ENCODE measurements at regions not wholly inside any gene's neighbourhood (a gene's known extent, or its start where the extent isn't known, plus 50 kb on each side); places are given as distances from the start of the nearest gene placed in this dataset.

GRCh38 chr3:118277814-118278213, 756.8 kb downstream of the IGSF11 start:
- in situ Hi-C loops (cut with HindIII; ENCODE audit: low sequenced_read_pairs), result no loop called here
- no peak for DNase-seq (ENCODE audit: low spot score)

DNA sequence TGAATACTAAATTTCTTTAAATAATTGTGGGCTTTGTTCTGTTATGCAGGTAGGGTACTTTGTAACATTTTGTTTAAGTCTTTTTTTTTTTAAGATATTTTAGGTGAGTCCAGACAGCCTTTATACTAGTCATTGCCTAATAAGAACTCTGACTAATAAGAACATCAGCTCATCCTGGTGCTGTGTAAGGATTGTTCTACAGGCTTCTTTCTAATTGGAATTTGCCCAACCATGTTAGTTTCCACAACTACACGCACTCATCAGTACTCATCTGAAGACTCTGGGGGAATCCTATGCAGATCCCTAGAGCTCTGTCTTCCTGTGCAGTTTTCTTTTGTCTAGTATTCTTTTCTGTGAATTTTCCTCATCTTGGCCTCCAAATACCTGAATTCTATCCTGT, 741.8 kb downstream of the IGSF11 start:
- no peak for DNase-seq (ENCODE audit: low spot score)
- in situ Hi-C loops (cut with HindIII; ENCODE audit: low sequenced_read_pairs), result no loop called here

- DNase-seq (ENCODE audit: low spot score), result no peak
- in situ Hi-C loops (cut with HindIII; ENCODE audit: low sequenced_read_pairs), result no loop called here
Observed at GRCh38 chr3:118298133-118298532, 736.5 kb downstream of the IGSF11 start.

GRCh38 chr3:118304557-118304956, 730.1 kb downstream of the IGSF11 start:
- in situ Hi-C loops (cut with HindIII; ENCODE audit: low sequenced_read_pairs), result no loop called here
- DNase-seq (ENCODE audit: low spot score), result no peak

DNA sequence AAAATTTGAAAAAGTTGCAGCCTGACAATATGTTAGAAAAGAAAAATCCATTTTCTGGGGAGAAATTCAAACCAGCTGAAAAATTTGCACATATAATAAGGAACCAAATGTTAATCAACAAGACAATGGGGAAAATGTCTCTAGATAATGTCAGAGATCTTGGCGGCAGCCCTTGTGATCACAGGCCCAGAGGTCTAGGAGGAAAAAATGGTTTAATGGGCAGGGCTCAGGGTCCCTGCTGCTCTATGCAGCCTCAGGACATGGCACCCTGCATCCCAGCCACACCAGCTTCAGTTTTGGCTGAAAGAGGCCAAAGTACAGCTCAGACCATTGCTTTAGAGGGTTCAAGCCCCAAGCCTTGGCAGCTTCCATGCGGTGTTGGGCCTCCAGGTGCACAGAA, 701.9 kb downstream of the IGSF11 start:
- in situ Hi-C loops (cut with HindIII; ENCODE audit: low sequenced_read_pairs), result no loop called here
- no peak for DNase-seq (ENCODE audit: low spot score)

DNA sequence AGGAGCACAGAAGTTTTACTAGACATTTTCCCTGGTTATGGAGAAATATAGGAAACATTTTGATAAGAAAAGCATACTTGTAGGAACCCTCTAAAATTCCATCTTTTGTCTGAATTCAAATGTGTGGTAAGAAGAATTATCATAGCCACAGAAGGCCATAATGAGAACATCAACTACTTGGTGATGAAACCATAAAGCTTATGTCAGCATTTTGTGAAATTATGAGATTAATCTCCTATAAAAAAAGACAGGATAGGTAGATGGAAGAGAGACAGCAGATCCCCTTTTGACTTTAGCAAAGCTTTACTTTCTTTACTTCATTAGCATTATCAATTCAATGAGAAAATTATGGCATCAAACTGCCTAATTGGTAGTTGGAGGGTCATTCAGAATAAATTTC, 697.0 kb downstream of the IGSF11 start:
- in situ Hi-C loops (cut with HindIII; ENCODE audit: low sequenced_read_pairs), result no loop called here
- no peak for DNase-seq (ENCODE audit: low spot score)

- no peak for DNase-seq (ENCODE audit: low spot score)
- in situ Hi-C loops (cut with HindIII; ENCODE audit: low sequenced_read_pairs), result no loop called here
Observed at GRCh38 chr3:118347396-118348168, 687.1 kb downstream of the IGSF11 start.

DNA sequence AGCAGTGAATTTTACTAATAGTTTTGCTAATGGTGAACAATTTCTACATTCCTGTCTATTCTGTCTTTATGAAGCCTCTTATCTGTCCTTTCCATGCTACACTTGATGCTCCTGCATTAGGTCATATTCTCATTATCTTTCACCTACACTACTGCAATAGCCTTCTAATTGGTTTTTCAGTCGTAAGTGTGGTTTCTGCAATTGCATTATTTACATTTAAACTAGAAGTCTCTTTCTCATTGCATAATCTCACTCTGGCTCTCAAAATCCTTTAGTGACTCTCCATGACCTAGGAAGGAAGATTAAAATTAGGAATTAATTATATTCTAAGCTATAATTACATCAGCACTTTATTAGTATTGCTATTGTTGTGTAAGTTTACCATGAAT, 686.5 kb downstream of the IGSF11 start:
- no peak for DNase-seq (ENCODE audit: low spot score)
- in situ Hi-C loops (cut with HindIII; ENCODE audit: low sequenced_read_pairs), result no loop called here

DNA sequence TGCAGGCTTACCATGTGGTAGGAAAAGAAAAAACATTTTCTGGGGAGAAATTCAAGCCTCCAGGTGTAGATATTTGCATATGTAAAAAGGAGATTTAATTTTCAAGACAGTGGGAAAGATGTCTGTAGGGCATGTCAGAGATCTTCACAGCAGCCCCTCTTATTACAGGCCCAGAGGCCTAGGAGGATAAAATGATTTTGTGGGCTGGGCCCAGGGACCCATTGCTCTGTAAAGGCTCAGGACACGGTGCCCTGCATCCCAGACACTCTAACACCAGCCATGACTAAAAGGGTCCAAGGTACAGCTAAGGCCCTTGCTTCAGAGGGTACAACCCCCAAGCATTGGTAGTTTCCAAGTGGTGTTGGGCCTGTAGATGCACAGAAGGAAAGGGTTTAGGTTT, 680.1 kb downstream of the IGSF11 start:
- in situ Hi-C loops (cut with HindIII; ENCODE audit: low sequenced_read_pairs), result no loop called here
- DNase-seq (ENCODE audit: low spot score), result no peak

- in situ Hi-C loops (cut with HindIII; ENCODE audit: low sequenced_read_pairs), result no loop called here
- DNase-seq (ENCODE audit: low spot score), result no peak
Observed at GRCh38 chr3:118369892-118370491, 664.7 kb downstream of the IGSF11 start.

- in situ Hi-C loops (cut with HindIII; ENCODE audit: low sequenced_read_pairs), result no loop called here
- DNase-seq (ENCODE audit: low spot score), result no peak
Observed at GRCh38 chr3:118380576-118380975, 654.1 kb downstream of the IGSF11 start.

GRCh38 chr3:118396491-118396890, 638.2 kb downstream of the IGSF11 start:
- DNase-seq (ENCODE audit: low spot score), result no peak
- in situ Hi-C loops (cut with HindIII; ENCODE audit: low sequenced_read_pairs), result no loop called here

GRCh38 chr3:118400086-118400485, 634.6 kb downstream of the IGSF11 start:
- in situ Hi-C loops (cut with HindIII; ENCODE audit: low sequenced_read_pairs), result no loop called here
- no peak for DNase-seq (ENCODE audit: low spot score)

DNA sequence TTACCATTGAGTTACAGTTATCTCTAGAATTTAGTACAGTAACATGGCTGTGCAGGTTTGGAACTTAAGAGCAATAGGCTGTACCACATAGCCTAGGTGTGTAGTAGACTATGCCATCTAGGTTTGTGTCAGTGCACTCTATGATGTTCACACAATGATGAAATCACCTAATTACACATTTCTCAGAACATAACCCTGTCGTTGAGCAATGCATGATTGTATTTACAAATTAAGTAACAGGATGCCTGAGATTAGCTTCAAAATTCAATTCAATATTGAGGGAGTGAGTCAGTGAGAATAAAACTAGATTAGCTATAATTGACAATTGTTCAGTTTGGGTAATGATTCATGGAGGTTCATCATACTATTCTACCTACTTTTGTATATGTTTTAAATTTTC, 633.8 kb downstream of the IGSF11 start:
- DNase-seq (ENCODE audit: low spot score), result no peak
- in situ Hi-C loops (cut with HindIII; ENCODE audit: low sequenced_read_pairs), result no loop called here

- in situ Hi-C loops (cut with HindIII; ENCODE audit: low sequenced_read_pairs), result no loop called here
- no peak for DNase-seq (ENCODE audit: low spot score)
Observed at GRCh38 chr3:118401887-118402286, 632.8 kb downstream of the IGSF11 start.

GRCh38 chr3:118402971-118403370, 631.7 kb downstream of the IGSF11 start:
- in situ Hi-C loops (cut with HindIII; ENCODE audit: low sequenced_read_pairs), result no loop called here
- no peak for DNase-seq (ENCODE audit: low spot score)

- in situ Hi-C loops (cut with HindIII; ENCODE audit: low sequenced_read_pairs), result no loop called here
- no peak for DNase-seq (ENCODE audit: low spot score)
Observed at GRCh38 chr3:118406562-118406961, 628.1 kb downstream of the IGSF11 start.

- in situ Hi-C loops (cut with HindIII; ENCODE audit: low sequenced_read_pairs), result no loop called here
Observed at GRCh38 chr3:118408431-118408830, 626.2 kb downstream of the IGSF11 start.

GRCh38 chr3:118412503-118412902, 622.1 kb downstream of the IGSF11 start:
- in situ Hi-C loops (cut with HindIII; ENCODE audit: low sequenced_read_pairs), result no loop called here

More at GRCh38 chr3:118408431-118408830, 626.2 kb downstream of the IGSF11 start:
- DNase-seq (ENCODE audit: low spot score), result no peak

DNA sequence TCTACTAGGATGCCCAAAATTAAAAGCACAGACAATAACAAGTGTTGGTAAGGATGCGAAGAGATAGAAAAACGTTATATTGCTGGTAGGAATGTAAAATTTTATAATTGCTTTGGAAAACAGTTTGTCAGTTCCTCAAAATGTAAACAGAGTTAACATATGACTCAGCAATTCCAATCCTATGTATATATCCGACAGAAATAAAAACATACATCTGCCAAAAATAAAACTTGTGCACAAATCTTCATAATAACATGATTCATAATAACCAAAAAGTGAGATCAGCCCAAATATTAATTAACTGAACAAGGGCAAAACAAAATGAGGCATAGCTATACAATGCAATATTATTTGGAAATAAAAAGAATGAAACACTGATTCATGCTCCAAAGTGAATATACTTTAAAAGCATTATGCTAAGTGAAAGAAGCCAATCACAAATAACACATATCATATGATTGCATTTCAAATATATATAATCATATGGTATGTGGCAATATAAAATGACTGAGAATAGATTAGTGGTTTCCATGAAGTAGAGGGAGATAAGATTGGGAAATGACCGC, 609.3 kb downstream of the IGSF11 start:
- in situ Hi-C loops (cut with HindIII; ENCODE audit: low sequenced_read_pairs), result no loop called here
- DNase-seq (ENCODE audit: low spot score), result no peak

More at GRCh38 chr3:118412503-118412902, 622.1 kb downstream of the IGSF11 start:
- no peak for DNase-seq (ENCODE audit: low spot score)

- in situ Hi-C loops (cut with HindIII; ENCODE audit: low sequenced_read_pairs), result no loop called here
- no peak for DNase-seq (ENCODE audit: low spot score)
Observed at GRCh38 chr3:118433825-118434224, 600.8 kb downstream of the IGSF11 start.

Measured in G401 (cell line).